T-helper 2 cell treated with Interferon-gamma antibody and Interleukin-4, amounts not matched to agents 100 ng/mL and 5 ng/mL, for 36 hours (primary cell): ENCODE measurements at regions not wholly inside any gene's neighbourhood (a gene's known extent, or its start where the extent isn't known, plus 50 kb on each side); places are given as distances from the start of the nearest gene placed in this dataset.

Experiments used
- intact Hi-C: fragments of 100-400 bp; cut with micrococcal nuclease; formaldehyde crosslinking; loops from one replicate; pipeline ENCODE4 v1.15.1; 2023

DNA sequence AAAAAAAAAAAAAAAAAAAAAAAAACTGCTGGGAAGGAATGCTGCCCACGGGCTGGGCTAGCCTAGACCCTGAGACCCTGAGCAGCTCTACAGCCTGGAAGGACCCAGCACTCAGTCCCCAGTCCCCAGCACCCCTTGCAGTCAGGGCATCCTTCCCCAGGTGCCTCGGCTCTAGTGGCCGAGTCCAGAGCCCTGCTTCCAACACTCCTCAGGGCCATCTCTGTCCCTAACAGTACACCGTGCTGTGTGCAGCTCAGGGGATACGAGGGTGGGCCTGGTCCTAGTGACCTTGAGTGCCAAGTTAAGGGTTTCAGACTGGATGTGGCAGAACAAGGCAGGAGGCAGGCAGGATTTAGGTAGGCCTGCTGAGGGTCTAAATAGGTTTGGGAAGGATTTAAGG lies 50.2 kb upstream of the LRP8 start:
- intact Hi-C loops = no loop called here

- intact Hi-C loops = no loop called here
Measured at GRCh38 chr1:53378932-53379661, 51.2 kb upstream of the LRP8 start.

DNA sequence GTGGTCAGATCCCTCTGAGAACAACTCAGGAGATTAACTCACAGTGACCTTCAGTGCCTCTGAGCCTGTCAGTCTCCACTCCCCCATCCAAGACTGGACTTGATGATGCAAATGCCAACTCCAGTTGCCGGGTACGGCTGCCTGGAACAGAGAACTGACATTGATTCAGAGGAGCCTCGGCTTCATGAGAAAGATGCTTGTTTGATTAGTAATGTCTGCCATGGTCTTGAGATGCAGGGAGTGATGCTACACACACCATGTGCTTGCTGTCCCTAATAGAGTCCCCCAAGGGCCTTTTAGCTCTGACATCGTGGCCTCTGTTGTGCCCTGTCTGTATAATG lies 51.8 kb upstream of the LRP8 start:
- intact Hi-C loops = no loop called here

DNA sequence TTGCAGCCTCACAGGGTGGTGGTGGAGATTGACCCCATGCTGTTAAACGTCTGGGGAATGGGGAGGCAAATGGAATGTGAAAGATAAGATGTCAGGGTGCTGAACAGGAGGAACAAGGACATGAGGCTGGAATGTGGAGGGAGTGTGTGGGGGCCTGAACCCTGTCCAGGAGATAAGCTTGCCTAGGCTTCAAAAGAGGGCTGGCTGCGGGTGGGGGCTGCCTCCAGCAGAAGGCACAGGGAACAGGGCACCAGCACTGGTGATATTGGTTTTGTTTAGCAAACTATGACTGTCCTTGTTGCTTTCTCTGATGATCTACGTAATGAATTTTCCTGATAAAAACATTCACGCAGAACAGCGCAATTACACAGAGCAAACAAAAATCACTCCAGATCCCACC lies 52.4 kb upstream of the LRP8 start:
- intact Hi-C loops = no loop called here

DNA sequence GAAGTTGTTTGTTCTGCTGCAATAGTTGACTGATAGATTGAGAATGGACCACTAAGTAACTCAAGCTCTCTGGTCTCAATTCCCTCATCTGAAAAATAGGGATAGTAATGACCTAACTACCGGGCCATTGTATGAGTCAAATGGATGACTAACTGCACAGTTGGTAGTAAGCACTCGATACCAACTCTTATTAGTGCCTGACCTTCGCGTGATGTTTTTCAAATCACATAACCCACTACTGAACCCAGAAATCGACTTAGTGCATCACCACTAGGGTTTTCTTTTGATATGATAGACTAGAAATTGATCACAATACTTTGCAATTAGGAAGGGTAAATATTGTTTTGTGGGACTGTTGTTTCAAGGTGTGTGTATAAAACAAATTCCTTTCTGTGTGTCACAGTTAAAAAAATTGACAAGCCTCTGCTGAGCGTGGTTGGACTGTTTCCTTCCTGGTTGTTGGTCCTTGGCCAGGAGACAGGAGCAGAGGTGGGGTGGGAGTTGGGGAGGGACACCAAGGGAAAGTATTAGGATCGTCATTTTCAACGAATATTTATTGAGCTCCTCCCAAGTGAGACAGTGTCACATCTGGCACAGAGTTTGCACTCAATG lies 54.0 kb upstream of the LRP8 start:
- intact Hi-C loops = no loop called here

GRCh38 chr1:53383136-53383870 lies 55.4 kb upstream of the LRP8 start:
- intact Hi-C loops = no loop called here

- intact Hi-C loops = no loop called here
Measured at GRCh38 chr1:53384796-53385195, 56.9 kb upstream of the LRP8 start.

DNA sequence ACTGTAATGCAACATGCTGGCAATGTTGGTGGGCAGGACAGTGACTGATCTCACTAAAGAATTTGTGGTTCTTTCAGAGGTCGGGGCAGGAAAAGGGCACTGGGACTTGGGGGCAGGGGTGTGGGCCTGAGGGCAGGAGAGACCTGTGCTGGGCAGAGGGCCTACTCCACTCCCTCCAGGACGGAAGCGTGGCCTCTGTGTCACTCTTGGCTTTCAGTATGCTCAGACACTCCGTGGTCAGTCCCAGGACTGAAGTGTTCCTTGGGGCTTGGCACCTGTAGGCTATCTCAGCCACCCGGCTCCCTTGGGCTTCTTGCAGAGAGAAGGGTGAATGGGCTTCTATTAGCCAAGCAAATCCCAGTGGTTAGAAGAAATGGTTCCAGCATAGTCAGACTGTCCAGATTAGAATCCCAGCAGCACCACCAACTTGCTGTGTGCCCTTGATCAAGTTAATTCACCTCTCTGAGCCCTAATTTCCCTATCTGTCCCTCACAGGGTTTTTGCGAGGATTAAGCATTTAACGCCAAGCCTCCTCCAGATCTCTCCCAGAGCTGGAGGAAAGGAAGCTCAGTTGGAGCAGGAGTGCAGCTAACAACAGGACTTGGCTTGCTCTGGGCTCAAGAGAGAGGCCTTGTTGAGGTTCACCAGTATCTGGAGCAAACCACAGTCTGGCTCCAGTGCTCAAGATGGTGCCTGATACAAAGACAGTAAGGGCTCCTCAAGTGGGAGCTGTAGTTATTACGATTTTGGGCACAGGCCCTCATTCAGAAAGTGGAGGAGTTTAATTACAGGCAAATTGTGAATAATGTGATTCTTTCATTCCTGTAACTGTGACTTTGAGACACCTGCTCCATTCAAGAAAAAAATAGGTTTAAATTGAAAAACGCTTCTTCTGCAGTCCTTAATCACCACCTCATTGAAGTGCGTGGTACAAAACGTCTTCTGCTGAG lies 57.7 kb upstream of the LRP8 start:
- intact Hi-C loops = no loop called here

- intact Hi-C loops = no loop called here
Measured at GRCh38 chr1:53388963-53389362, 61.1 kb upstream of the LRP8 start.

GRCh38 chr1:53390261-53390660 lies 62.4 kb upstream of the LRP8 start:
- intact Hi-C loops = no loop called here

DNA sequence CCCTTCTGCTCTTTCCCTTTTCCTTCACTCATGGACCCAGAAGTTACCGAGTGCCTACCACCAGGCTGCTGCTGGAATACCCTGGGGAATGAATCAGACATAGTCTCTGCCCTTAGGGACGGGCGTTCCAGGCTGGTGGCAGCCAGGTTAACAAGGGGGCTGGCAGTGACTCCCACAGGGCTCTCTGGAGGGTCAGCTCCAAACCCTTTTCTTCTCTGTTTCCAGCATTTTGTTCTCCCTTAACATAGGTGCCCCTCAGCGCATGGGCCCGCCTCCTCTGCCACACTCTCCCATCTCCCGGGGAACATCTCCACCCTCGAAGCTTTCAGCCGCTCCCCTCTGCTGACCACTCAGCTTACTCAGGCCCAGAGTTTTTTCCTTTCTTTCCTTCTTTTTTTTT lies 62.9 kb upstream of the LRP8 start:
- intact Hi-C loops = no loop called here

GRCh38 chr1:53391296-53391695 lies 63.4 kb upstream of the LRP8 start:
- intact Hi-C loops = no loop called here

DNA sequence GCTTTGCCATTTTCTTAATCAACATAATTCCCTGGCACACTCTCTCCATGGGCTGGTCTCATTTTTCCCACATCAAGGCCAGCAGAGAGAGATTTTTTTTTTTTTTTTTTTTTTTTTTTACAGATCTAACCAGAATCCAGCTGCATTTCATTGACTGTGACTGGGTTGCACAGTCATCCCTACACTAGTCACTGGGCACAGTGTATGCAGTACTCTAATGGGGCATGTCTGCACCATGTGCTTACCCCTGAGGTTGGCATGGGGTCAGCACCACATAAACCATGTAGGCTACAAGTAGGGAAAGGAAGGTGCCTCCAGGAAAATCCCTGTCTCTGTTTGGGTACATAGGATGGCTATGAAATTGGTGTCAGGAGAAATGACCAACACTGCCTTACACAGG lies 64.1 kb upstream of the LRP8 start:
- intact Hi-C loops = loop anchor here (2.0 kb wide), 1 partner anchor 65 kb away; no protein-coding TSS in a partner anchor

GRCh38 chr1:53392460-53392859 lies 64.6 kb upstream of the LRP8 start:
- intact Hi-C loops = loop anchor here (2.0 kb wide), 1 partner anchor 66 kb away; no protein-coding TSS in a partner anchor

GRCh38 chr1:53393325-53393792 lies 65.5 kb upstream of the LRP8 start:
- intact Hi-C loops = loop anchor here (1.0 to 2.0 kb wide), 2 partner anchors 67 to 115 kb away; no protein-coding TSS in a partner anchor

- intact Hi-C loops = no loop called here
Measured at GRCh38 chr1:53394306-53394705, 64.9 kb upstream of the DMRTB1 start.

DNA sequence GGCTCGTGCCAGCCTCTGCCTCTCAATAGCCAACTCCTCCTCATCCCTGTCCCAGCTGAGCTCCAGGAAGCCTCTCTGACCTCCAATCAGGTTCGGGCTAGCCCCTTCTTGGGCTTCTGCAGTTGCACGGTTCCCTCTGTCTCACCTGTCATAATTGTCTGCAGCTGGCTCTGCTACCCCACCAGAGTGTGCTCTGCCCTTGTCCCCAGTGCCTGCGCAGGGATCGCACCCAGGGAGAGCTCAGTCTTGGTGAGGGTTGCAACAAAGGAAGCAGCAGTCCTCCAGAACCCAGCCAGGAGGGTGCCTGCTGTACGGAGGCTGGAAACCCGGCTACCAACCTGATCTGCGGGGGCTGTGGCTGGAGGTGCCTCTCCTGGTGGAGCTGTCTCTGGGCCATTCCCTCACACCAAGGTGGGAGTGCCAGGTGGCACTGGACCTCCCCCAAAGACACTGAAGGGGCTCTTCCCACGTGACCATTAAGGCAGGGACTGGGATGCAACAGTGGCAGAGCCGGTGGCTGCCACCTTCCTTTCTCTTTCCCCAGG lies 63.5 kb upstream of the DMRTB1 start:
- intact Hi-C loops = no loop called here

GRCh38 chr1:53396573-53397268 lies 62.5 kb upstream of the DMRTB1 start:
- intact Hi-C loops = no loop called here

- intact Hi-C loops = no loop called here
Measured at GRCh38 chr1:53398091-53398490, 61.1 kb upstream of the DMRTB1 start.
